ENCODE measurements at regions not wholly inside any gene's neighbourhood (a gene's known extent, or its start where the extent isn't known, plus 50 kb on each side); places are given as distances from the start of the nearest gene placed in this dataset.

- Mint-ChIP-seq H3K27me3 (ENCODE audit: low read depth) (no peaks in the 10 kb centered on the region), H3K4me3 (no peak overlapping the region), H3K9me3 (no peaks in the 10 kb centered on the region), H3K4me1 (no peaks in the 10 kb centered on the region), H3K27ac (no peak overlapping the region), H3K36me3 (no peaks in the 10 kb centered on the region)
- DNase-seq (ENCODE audit: low spot score) (no peak), ATAC-seq (peak; percentile 53)
- TF ChIP-seq ATF1 (CRISPR knock-in tag; IDR thresholded peaks at IDR 0.05): no peak
- TF ChIP-seq ZNF671 (CRISPR knock-in tag; IDR thresholded peaks at IDR 0.05): no peak
- no peak for TF ChIP-seq ELF4 (CRISPR knock-in tag; IDR thresholded peaks at IDR 0.05; ENCODE audit: low read depth)
- TF ChIP-seq RELA (CRISPR knock-in tag; IDR thresholded peaks at IDR 0.05; ENCODE audit: borderline replicate concordance): no peak
- TF ChIP-seq JAZF1 (CRISPR knock-in tag; IDR thresholded peaks at IDR 0.05): no peak
- TF ChIP-seq ZBTB21 (CRISPR knock-in tag; IDR thresholded peaks at IDR 0.05; ENCODE audit: borderline replicate concordance): no peak
- TF ChIP-seq FOXP4 (CRISPR knock-in tag; IDR thresholded peaks at IDR 0.05): no peak
- no peak for TF ChIP-seq ETV6 (CRISPR knock-in tag; IDR thresholded peaks at IDR 0.05)
- TF ChIP-seq GTF2I (CRISPR knock-in tag; conservative IDR thresholded peaks at IDR 0.05): no peak
- no peak for TF ChIP-seq TP53 (CRISPR knock-in tag; IDR thresholded peaks at IDR 0.05)
- TF ChIP-seq NFE2L1 (CRISPR knock-in tag; IDR thresholded peaks at IDR 0.05): no peak
- ChIA-PET CTCF (no interaction called here), POLR2A (no interaction called here)
These were observed 651.2 kb downstream of the SLITRK6 start for GRCh38 chr13:85148009-85148408.

- Mint-ChIP-seq H3K36me3 (no peaks in the 10 kb centered on the region; the same call in 1 of the 2 replicates), H3K4me1 (peaks cover 34% of the 10 kb centered on the region), H3K9me3 (peaks cover 15% of the 10 kb centered on the region), H3K4me3 (no peak overlapping the region), H3K27ac (no peak overlapping the region), H3K27me3 (ENCODE audit: low read depth) (no peaks in the 10 kb centered on the region; the same call in 1 of the 2 replicates)
- DNase-seq (ENCODE audit: low spot score): no peak
- ChIA-PET POLR2A (no interaction called here), CTCF (no interaction called here)
- no peak for TF ChIP-seq ERG (CRISPR knock-in tag; IDR thresholded peaks at IDR 0.05)
- ATAC-seq: no peak
These were observed 656.8 kb downstream of the SLITRK6 start for GRCh38 chr13:85142351-85142927.

GRCh38 chr13:85141401-85141800 is 657.8 kb downstream of the SLITRK6 start:
- peaks cover 34% of the 10 kb centered on the region for H3K4me1 Mint-ChIP-seq
- no peaks in the 10 kb centered on the region; the same call in 1 of the 2 replicates for H3K27me3 Mint-ChIP-seq (ENCODE audit: low read depth)
- TF ChIP-seq ZNF532 (CRISPR knock-in tag; IDR thresholded peaks at IDR 0.05; ENCODE audit: borderline replicate concordance): no peak
- TF ChIP-seq JAZF1 (CRISPR knock-in tag; IDR thresholded peaks at IDR 0.05): no peak
- TF ChIP-seq ATF6 (CRISPR knock-in tag; IDR thresholded peaks at IDR 0.05): no peak
- TF ChIP-seq EMX1 (CRISPR knock-in tag; IDR thresholded peaks at IDR 0.05): no peak
- no peak for TF ChIP-seq ZSCAN18 (CRISPR knock-in tag; IDR thresholded peaks at IDR 0.05)
- H3K9me3 Mint-ChIP-seq: peaks cover 15% of the 10 kb centered on the region
- ATAC-seq: no peak
- no peak overlapping the region for H3K27ac Mint-ChIP-seq
- no peak overlapping the region for H3K4me3 Mint-ChIP-seq
- CTCF ChIA-PET: no interaction called here
- POLR2A ChIA-PET: no interaction called here
- no peaks in the 10 kb centered on the region; the same call in 1 of the 2 replicates for H3K36me3 Mint-ChIP-seq
- no peak for DNase-seq (ENCODE audit: low spot score)
